ENCODE measurements at regions not wholly inside any gene's neighbourhood (a gene's known extent, or its start where the extent isn't known, plus 50 kb on each side); places are given as distances from the start of the nearest gene placed in this dataset.

DNA sequence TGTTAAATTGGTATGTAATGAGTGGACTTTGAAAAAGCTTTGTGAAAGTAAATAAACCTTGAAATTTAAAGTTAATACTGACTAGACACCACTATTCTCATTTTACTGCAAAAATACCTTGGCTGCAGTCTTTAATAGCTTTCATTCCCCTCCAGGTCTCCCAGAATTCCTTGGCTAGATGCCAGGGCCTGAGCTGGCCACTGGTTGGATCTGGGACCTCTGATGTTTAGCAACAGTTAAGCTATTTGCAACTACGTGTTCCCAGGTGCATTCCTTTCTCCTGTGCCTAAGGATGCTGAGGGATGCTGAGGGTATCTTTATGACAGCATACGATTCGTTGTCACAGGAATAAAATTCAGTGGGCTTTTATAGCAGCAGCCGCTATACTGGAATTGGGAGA lies 938.7 kb downstream of the TTLL7 start:
- TF ChIP-seq, protein P1, sequence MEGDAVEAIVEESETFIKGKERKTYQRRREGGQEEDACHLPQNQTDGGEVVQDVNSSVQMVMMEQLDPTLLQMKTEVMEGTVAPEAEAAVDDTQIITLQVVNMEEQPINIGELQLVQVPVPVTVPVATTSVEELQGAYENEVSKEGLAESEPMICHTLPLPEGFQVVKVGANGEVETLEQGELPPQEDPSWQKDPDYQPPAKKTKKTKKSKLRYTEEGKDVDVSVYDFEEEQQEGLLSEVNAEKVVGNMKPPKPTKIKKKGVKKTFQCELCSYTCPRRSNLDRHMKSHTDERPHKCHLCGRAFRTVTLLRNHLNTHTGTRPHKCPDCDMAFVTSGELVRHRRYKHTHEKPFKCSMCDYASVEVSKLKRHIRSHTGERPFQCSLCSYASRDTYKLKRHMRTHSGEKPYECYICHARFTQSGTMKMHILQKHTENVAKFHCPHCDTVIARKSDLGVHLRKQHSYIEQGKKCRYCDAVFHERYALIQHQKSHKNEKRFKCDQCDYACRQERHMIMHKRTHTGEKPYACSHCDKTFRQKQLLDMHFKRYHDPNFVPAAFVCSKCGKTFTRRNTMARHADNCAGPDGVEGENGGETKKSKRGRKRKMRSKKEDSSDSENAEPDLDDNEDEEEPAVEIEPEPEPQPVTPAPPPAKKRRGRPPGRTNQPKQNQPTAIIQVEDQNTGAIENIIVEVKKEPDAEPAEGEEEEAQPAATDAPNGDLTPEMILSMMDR (IDR thresholded peaks at IDR 0.05) = no peak
- TF ChIP-seq SMAD3 (CRISPR knock-in tag; IDR thresholded peaks at IDR 0.05; ENCODE audit: borderline replicate concordance) = no peak
- no peak for TF ChIP-seq KAT7 (CRISPR knock-in tag; IDR thresholded peaks at IDR 0.05; ENCODE audit: borderline replicate concordance)
- no peak for TF ChIP-seq OVOL2 (CRISPR knock-in tag; IDR thresholded peaks at IDR 0.05; ENCODE audit: borderline replicate concordance)
- no peak for TF ChIP-seq ATF1 (CRISPR knock-in tag; IDR thresholded peaks at IDR 0.05)
- TF ChIP-seq FOXK1 (CRISPR knock-in tag; IDR thresholded peaks at IDR 0.05) = no peak
- no peak for TF ChIP-seq TP53 (CRISPR knock-in tag; IDR thresholded peaks at IDR 0.05)
- TF ChIP-seq, protein P2, sequence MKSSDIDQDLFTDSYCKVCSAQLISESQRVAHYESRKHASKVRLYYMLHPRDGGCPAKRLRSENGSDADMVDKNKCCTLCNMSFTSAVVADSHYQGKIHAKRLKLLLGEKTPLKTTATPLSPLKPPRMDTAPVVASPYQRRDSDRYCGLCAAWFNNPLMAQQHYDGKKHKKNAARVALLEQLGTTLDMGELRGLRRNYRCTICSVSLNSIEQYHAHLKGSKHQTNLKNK (CRISPR knock-in tag; IDR thresholded peaks at IDR 0.05) = no peak
- TF ChIP-seq, protein P3, sequence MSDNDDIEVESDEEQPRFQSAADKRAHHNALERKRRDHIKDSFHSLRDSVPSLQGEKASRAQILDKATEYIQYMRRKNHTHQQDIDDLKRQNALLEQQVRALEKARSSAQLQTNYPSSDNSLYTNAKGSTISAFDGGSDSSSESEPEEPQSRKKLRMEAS (CRISPR knock-in tag; IDR thresholded peaks at IDR 0.05) = no peak
- TF ChIP-seq TCF7 (CRISPR knock-in tag; IDR thresholded peaks at IDR 0.05; ENCODE audit: low read depth) = no peak
- TF ChIP-seq, protein P4, sequence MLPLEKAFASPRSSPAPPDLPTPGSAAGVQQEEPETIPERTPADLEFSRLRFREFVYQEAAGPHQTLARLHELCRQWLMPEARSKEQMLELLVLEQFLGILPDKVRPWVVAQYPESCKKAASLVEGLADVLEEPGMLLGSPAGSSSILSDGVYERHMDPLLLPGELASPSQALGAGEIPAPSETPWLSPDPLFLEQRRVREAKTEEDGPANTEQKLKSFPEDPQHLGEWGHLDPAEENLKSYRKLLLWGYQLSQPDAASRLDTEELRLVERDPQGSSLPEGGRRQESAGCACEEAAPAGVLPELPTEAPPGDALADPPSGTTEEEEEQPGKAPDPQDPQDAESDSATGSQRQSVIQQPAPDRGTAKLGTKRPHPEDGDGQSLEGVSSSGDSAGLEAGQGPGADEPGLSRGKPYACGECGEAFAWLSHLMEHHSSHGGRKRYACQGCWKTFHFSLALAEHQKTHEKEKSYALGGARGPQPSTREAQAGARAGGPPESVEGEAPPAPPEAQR (CRISPR knock-in tag; IDR thresholded peaks at IDR 0.05) = no peak
